Iris pigment epithelial cell (primary cell): ENCODE measurements at regions not wholly inside any gene's neighbourhood (a gene's known extent, or its start where the extent isn't known, plus 50 kb on each side); places are given as distances from the start of the nearest gene placed in this dataset.

ENCODE experiments used
- DNase-seq: peaks from one replicate; pipeline ENCODE4 v3.0.0-alpha.2; 2011; ENCODE audit warnings: low read depth

DNA sequence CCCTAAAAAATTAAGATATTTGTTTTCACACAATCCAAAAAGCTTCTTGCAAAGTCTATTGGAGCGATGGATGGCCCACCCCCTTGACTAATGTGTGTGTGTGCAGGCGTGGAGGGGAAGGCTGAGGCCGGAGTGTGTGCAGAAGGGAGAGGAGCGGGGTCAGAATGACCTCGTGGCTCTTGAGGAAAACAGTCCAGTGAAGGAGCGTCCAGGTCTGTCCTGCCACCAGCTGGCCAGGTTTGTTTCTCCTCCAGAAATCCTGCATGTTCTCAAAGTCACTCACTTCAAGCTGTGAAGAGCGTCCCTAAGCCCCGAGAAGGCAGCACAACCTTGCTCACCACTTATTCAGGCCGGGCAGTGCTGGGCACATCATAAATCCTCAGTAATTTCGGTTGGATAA lies 69.5 kb upstream of the SSX2IP start:
- DNase-seq = no peak

DNA sequence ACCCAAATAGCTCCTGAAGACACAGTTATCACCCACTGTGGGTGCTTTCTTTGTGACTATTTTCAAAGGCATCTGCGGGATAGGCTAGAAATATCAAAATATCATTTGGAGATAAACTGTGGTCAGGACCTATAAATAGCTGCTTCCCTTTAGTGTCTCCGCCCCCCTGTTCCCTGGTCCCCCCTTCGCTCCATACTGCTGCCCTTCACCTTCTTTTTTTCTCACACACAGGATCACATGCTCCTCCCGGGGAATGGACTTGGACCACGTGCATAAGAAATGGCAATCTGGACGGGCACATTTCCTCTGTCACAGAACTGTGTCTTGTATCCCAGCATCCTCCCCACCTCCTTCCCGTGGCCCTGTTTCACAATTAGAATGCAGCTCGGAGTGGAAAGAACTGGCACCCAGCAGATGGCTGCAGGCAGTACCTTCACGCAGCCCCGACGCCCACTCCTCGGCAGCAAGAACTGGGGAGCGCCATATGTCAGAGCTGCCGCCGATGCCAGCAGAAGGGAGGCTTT lies 68.8 kb upstream of the SSX2IP start:
- DNase-seq = peak; percentile 45

- no peak for DNase-seq
Observed at GRCh38 chr1:84758476-84758875, 68.2 kb upstream of the SSX2IP start.

GRCh38 chr1:84757301-84757700 lies 67.0 kb upstream of the SSX2IP start:
- DNase-seq = no peak

DNA sequence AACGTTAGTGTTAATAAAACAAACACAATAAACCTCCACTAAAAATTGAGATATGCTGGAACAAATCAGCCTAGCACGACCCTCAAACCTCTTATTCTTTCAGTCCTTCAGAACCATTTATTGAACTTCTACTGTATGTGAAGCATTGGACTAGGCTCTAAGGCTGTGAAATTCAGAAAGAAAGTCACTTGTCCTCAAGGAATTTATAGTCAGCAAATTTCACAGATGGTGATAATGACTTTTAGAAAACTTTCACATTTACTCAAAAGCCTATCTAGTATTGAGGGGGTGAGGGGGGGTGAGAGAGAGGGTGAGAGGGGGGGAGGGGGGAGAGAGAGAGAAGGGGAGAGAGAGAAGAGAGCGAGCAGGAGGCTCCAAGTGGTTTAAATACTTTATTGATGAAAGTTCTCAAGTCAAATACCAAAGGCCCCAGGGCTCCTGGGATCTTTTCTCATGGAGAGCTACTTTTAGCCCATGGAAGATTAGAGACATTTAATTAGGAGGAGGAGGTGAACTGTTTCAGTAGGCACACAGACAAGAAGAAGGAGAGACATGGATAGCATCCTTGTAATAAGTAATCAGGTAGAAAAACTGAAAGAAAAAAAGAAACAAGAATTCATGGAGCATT lies 66.3 kb upstream of the SSX2IP start:
- DNase-seq = no peak

- DNase-seq = no peak
Observed at GRCh38 chr1:84756001-84756400, 65.7 kb upstream of the SSX2IP start.

GRCh38 chr1:84755216-84755615 lies 65.0 kb upstream of the SSX2IP start:
- no peak for DNase-seq

- DNase-seq = no peak
Observed at GRCh38 chr1:84754386-84754703, 64.1 kb upstream of the SSX2IP start.

DNA sequence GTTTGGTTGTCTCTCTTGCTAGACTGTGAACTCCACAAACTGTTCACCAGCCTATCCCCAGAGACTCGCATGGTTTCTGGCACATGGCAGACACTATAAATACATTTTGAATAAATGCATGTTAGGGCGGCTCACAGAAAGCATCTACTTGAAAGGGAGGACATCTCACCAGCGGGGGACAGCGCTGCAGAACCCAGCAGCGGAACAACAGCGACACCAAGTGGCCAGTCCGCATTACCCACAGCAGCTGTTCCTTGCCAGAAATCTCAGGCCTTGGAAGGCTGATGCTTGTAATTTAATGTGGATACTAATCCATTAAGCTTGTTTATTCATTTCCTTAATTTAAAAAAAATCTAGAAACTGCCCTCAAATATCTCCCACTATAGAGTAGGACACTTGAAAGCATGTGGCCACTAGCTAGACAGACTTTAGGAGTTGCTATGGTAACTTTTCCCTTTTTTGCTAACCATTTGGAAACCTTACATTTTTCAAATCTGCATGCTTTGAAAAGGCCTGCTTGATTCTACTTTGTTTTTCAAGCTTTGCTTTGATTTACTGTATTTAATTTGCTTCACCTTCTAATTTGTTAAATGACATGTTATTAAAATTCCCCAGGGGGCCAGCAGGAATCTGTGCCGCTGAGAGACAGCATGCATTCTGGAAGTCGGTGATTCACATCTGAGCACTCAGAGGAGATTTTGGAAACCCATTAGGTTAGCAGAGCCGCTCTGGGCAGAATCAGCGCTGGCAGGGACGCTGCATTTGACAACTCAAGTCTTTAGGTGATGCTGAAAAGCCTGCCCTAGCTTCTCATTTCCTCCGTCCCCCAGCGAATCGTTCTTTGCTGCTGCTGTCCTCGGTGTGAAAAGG lies 63.5 kb upstream of the SSX2IP start:
- peak; percentile 69 for DNase-seq

- no peak for DNase-seq
Observed at GRCh38 chr1:84750110-84750730, 60.0 kb upstream of the SSX2IP start.

DNA sequence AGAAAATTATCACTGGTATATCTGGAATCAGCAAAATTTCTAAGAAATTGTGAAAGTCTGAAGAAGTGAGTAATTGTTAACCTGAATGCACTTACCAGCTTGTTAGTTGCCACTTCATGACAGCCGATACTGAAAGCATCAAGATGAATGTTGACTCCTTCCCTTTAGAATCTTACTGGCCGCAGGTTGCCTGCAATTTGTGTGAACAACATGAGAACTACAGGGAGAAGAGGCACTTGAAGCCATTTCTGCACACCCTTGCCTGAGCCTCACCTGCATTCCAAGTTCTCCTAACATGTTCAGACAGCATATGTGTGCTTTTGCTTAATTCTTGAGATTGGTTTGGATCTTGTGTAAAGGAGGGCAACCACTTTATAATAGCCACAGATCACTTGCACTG lies 59.2 kb upstream of the SSX2IP start:
- no peak for DNase-seq

DNA sequence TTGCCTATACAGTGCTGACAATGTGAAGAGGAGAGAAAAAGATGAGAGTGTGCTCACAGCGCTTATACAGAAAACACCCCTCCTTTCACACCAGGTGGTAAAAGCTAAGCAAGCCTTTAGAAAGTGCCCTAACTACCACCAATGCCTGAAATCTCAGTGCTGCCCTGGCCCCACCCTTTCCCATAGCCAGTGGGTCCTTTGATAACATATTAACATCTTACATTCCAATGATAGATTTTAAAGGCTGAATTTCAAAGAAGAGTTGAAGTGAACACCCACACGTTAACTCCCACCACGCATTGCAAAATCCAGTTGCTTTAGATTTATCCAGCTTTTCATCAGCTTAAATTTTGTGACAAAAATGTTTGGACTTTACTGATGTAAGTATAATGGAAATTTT lies 58.1 kb upstream of the SSX2IP start:
- no peak for DNase-seq

GRCh38 chr1:84745857-84746256 lies 55.6 kb upstream of the SSX2IP start:
- DNase-seq = no peak

DNA sequence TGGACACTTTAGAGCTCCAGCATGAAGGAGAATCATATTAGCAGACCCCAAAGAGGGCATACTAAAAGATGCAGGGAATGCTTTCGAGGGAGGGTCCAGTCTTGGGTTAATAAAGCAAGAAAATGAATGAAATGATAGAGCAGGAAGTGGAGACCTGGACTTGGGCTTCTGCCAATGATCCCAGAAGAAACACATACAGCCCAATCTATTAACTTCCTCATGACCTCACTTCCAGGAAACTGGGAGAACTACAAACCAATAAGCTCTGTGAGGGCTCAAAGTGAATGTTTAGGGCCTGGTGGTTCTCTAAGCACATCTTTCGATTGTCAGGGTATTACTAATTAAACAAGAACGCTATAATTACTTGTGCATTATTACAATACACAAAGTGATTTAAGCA lies 53.6 kb upstream of the SSX2IP start:
- DNase-seq = no peak

- DNase-seq = no peak
Observed at GRCh38 chr1:84742653-84743052, 52.4 kb upstream of the SSX2IP start.

GRCh38 chr1:84740050-84740714 lies 49.9 kb upstream of the SSX2IP start:
- no peak for DNase-seq
